GM18526 (cell line): ENCODE measurements at regions not wholly inside any gene's neighbourhood (a gene's known extent, or its start where the extent isn't known, plus 50 kb on each side); places are given as distances from the start of the nearest gene placed in this dataset.

Experiments used
- POLR2A ChIP-seq: IDR thresholded peaks from 3 replicates; pipeline ENCODE4 v1.6.1; 2011; ENCODE audit not compliant: insufficient read length; ENCODE audit errors: extremely low read depth

DNA sequence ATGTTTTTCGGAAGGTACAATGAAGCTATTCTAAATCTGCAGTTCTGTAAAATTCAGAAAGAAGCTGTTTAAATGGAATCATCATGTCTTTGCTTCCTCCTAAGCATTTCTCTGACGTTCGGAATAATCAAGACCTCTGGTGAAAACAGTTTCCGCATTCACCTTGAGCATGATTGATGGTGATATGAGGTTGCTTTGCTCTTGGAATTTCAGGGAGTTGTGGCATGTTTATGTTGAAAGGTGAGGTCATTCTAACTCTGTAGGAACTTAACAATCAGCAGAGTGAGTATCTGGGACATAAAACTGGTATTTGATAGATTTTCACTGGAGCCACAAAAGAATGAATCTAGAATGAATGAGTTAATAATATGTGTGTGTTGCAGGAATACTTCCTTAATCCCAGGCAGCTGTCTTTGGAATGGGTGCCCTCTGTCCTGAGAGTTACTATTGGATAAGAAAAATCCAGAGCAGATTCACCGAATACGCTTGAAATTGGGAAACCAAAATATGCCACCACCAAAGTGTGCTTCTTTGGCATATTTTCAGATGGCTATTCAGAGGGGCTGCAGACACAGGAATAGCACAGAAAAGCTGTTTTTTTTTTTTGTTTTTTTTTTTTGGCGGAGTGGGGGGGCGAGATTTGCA lies 599.1 kb downstream of the CCER1 start:
- no peak for TF ChIP-seq POLR2A

DNA sequence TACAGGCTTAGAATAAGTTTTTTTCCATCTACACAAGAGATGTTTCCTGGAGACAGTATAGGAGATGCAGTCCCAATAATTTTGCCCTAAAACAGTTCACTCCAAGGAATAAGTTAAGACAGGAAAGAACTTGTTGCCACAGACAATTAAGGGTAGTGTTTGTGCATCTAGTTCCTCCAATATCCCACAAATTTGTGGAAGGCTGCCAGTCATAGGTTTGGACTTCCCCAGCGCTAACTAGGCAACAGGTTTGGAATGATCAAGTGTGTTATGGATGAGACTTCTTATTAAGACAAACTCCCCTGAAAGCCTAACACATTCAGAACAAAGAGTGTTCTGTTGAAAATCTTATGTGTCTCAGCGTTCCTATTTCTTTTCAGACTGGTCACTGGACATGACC lies 611.0 kb downstream of the CCER1 start:
- no peak for TF ChIP-seq POLR2A

DNA sequence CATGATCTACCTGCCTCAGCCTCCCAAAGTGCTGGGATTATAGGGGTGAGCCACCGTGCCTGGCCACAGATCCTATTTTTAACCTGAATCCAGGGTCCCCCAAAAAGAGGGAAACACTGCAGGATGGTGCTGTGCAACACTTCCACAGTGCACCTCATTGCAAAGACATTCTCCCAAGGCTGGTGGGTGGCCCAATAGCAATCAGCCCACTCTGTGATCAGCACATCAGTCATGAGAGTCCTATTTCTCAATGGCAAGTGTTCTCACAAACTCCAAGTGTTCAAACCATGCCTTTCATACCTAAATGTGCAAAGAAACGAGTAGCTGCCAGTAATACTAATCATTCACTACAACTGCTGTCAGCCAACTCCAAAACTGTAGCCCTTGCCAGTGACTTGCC lies 612.9 kb downstream of the CCER1 start:
- no peak for TF ChIP-seq POLR2A

DNA sequence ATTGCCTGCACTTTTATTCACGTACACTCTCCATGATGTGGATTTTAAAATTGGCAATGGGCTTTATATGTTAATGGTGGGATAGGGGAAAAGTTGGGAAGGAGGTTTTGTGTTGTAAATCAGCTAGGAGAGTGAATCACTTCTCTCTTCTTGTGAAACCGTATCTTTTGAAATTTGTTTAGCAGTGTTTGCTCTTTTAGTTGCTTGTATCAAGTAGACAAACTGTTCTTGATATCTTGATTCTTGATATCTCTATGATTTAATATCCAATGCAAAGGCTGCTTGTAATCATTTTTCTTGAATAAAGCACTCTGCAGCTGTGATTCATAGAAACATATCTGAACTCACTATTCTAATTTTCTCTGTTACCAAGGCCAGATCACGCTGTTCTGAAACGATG lies 615.1 kb downstream of the CCER1 start:
- no peak for TF ChIP-seq POLR2A

DNA sequence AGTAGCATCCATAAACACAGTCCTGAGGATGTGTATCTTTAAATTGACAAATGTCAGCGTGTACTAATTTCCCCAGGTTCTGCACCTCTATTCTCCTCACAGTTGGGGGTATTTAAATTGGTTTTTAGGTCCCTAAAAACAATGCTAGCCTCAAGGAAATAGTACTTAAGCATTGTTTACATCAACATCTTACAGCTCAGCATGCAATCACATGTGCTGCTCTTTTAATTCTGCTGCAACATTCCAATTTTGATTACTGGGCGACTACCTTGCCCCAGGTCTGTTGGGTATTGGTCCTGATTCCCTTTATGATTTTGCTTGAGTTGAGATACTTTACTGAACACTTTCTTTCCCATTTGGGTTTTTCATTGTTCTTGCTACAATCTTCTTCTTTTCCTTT lies 616.6 kb downstream of the CCER1 start:
- TF ChIP-seq POLR2A: no peak

DNA sequence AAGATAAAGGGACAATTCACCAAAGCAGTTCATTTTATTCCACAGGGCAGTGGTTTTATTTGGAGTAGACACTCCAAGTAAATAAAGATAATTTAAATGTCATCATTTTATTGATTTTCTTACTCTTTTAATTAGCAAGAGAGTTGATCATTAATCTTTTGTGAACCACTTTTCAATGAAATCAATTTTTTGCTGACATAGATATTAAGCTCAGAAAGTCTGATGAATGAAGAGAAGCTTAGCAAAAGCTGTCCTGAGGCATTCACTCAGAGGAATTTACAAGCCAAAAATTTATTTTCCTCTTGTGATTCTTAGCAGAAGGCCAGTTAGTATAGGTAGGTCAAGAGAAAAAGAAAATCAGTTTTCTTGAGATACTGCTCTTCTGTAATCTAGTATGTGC lies 618.0 kb downstream of the CCER1 start:
- no peak for TF ChIP-seq POLR2A

DNA sequence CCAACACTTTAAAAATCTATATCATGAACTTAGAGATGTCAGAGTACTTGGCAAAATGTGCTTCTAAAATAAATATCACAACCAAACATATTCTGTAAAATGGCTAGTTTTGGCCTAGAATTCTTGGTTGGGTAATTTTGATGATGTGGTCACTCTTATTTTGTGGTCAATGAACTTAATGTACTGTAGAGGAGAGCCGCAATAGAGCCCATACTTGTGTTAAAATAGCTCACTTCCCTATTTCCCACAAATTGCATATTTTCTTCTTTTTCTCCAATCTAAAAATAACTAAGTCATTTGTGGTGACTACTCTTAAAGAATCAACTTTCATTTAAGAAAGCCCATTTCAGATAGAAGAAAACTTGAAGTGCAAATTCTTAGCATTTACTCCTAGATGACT lies 619.4 kb downstream of the CCER1 start:
- TF ChIP-seq POLR2A: no peak

DNA sequence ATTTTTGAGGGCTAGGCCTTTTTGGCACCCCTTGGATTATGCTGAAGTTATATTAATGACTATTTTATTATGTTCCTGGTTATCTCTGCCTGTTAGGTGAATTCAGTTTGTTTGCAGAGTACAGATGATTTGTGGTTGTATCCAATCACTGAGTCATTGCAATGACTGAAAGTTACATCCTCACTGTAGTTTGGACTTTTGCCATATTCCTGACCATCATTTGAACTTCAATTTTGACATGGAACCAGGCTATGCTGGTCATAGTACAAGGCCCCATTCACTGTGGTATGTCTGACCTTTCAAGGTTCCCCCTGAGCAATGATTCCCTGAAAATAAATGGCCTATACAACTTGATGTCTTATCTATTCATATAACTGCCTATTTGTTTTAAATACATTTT lies 621.0 kb downstream of the CCER1 start:
- no peak for TF ChIP-seq POLR2A

DNA sequence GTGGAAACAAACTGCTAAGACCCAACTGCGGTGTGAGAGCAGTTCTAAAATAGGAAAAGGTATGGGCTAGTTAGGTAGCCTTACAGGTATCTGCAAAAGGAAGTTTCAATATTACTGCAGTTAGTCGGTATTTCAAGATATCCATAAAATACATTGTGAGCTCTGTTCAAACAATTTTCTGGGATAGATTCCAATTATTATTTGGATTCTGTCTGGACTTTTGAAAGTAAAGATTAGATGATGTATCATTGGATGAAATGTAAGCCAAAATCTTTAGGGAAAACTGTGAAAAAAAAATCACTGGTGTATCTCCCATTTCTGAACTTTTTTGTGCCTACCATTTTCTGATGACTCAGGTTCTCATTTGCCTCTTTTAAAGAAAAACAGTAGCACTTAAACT lies 621.6 kb downstream of the CCER1 start:
- no peak for TF ChIP-seq POLR2A

DNA sequence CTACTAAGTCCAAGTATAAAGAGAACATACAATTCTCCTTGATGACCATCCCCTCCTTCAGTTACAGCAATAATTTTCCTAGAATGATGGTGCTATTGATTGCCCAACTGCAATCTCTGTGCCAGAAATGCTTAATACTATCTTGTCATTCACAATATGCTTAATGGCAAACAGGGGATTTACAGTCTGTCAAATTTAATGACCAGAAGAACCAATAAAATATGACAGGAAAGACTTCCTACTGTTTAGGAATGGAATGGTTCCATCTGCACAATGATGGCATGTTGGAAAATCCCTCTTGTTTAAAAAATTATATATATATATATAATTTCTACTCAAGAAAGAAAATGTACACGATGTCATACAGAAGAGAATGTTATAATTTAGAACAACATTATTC lies 623.2 kb downstream of the CCER1 start:
- no peak for TF ChIP-seq POLR2A

DNA sequence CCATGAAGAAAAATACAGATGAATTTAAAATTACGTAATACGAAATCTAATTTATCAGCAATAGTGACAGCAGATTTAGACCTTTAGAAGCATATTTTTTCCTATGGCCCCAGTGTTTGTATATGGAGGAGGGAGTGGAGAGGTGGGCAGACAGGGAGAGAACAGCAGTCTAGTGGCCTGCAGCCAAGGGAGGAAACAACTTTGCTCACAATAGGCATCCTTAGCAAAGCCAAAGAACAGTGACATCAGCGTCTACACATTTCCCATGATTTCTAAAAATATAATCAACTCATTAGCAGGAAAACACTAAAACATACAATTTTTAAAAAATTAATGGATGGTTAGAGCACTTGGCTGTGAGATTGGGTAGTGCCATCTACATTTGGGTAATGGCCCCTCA lies 622.6 kb upstream of the ATP2B1 start:
- no peak for TF ChIP-seq POLR2A

DNA sequence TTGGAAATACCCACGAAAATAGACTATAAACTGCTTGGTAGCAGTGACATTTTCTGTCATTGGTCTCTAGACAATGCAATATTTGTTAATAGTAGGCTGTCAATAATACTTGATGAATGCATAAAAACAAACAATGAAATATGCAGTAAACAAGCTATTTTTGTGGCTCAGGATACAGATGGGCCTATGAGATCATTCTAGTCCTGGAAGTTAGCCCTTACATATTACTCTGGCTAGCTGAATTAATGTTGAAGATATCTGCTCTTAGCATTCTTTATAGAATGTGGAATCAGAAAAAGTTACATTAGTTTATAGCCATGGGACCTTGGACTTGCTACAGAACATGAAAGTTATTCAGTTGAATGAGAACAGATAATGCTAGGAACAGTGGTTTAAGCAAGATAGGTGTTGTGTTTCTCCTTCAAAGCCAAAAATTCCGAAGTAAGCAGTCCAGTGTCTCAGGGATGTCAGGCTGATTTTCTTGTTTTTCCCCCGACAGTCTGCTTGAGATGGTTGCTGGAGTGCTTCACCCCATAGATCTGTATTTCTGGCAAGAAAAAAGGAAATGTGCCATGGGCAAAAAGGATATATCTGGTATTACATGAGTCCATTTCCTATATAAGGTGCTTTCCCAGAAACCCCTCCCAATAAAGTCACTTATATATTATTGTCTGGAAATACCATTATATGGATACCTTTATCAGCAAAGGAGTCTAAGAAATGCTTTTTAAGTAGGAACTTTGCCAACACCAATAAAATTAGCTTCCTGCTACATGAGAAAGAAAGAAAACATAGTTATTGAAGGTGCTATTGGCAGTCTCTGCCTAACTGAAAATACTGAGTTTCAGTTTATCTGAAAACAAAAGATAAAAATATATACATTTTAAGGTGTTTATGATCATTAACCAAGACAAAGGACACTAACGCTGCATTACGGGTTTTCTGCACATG lies 619.4 kb upstream of the ATP2B1 start:
- no peak for TF ChIP-seq POLR2A

DNA sequence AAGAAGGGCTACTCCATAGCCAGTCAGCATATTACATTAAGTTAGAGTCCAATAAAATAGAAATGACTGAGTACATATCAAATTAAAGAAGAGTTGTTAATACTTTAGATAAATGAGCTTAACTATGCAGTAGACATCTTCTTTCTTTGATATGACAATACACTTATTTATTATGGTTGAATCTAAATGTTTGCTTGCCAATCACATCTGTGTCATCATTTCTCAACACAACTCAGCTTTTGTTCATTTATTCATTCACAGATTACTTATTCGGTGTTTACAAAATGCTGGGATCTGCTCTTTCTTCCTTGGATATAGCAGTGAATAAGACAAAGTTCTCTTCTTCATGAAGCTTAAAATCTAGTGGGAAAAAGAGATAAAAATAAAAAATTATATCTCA lies 614.6 kb upstream of the ATP2B1 start:
- no peak for TF ChIP-seq POLR2A

DNA sequence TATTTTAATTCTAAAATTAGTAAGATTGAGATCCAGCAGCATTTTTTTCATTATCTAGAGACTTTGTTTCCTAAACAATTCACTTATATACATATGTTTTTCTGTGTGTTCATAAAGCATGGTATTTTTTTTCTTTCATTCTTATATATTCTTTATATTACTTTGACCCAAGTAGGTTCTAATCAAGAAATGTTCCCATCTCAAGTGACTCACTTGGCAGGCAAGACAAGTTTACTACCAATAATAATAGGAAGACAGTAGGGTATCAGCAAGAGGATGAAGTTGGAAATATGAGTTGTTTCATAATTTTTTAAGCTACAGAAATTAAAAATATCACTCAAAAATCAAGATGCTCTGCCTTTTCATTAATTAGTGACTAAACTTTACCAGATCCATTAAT lies 613.4 kb upstream of the ATP2B1 start:
- TF ChIP-seq POLR2A: no peak

DNA sequence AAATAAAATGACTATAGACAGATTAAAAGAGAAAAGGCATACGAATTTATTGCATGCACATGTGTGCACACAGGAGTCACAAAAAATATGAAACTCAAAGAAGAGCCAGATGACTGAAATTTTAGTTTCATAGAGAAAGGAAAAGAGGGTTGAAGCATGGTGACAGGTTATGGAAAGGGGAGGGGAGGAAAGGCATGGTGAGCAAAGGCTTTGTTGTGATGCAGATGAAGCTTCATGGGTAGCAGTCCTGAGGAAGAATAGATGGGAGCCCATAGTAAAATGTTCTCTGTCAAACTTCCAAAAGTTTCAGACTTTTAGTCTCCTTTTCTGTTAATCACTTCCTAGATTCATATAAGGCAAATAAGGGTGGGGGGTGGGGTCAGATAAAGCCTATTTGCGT lies 612.7 kb upstream of the ATP2B1 start:
- no peak for TF ChIP-seq POLR2A

DNA sequence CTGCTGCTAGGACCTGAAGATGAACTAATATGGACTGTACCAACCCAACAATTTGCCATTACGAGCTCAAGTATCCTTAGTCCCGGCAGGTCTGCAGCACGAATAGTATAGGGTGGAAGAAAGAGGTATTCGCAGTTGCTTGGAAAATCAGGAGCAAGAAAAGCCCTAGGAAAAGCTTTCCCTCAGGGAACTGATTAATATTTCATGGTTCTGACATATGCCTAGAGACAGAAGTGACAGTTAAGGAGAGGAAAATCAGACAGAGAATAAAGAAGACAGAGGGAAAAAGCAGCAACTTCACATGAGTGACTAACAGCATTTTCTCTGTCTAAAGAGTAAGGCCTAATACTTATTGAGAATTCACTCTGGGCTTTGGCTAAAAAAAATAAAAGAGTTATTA lies 602.9 kb upstream of the ATP2B1 start:
- no peak for TF ChIP-seq POLR2A

DNA sequence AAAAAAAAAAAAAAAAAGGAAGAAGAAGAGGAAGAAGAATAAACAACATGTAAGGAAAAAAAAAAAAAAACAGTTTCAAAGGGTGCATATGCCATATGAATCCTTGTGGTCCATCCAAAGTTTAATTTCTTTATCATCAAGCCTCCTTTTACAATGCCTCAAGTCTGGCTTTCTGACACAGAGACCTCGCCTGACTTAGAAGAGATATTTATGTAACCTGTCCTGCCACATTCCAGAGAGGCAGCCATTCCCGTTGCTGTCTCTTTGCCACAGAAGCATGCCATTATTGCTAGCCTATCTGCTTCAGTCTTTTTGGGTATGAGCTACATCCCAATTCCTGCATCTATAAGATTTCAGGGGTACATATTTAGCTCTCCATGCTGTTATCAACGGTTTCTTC lies 596.7 kb upstream of the ATP2B1 start:
- TF ChIP-seq POLR2A: no peak

DNA sequence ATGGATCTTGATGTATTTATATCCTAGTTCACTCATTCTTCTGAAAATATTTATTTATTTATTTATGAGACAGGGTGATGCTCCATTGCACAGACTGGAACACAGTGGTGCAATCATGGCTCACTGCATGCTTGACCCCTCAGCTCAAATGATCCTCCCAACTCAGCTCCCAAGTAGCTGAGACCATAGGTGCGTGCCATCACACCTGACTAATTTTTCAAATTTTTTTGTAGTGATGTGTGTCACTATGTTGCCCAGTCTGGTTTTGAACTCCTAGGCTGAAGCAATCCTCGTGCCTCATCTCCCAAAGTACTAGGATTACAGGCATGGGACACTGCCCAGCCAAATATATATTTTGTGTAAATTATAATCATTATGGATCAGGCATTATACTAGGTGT lies 595.6 kb upstream of the ATP2B1 start:
- no peak for TF ChIP-seq POLR2A
